ENCODE measurements at regions not wholly inside any gene's neighbourhood (a gene's known extent, or its start where the extent isn't known, plus 50 kb on each side); places are given as distances from the start of the nearest gene placed in this dataset.

DNA sequence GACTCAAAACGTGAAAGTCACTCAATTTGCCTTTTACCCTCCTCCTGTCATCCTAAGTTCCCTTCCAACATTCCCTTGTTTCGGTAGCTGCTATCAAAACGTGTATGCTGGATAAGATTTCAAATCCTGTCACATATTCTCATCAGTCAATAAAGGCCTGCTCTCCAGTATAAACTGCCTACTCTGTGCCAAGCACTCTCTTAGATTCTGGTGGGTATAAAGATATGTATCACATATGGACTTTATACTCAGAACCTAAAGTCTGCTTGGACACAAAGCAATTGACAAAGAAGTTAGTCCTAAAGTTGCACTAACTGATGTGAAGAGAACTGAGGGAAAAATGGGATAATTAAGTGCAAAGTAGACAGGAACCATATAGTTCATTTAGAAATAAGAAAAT, 476.6 kb upstream of the MARCKS start:
- DNase-seq (ENCODE audit: low read depth, low spot score) (no peak), FAIRE-seq (no peak)
- POLR2A ChIA-PET = no interaction called here
- Histone ChIP-seq H3K4me3 (replicated peaks in 1 of 3; ENCODE audit: insufficient read depth in 1 of 3, low read depth in 1 of 3, low read length in 3 of 3) (no peak overlapping the region), H3K4me1 (ENCODE audit: control insufficient read depth, extremely low read depth, insufficient read depth, low read length) (peaks cover 25% of the 10 kb centered on the region), H2AFZ (ENCODE audit: low read depth, low read length) (no peak overlapping the region), H3K9me3 (replicated peaks; ENCODE audit: control insufficient read depth, insufficient read depth, low read length) (no peaks in the 10 kb centered on the region), H3K79me2 (ENCODE audit: control insufficient read depth, insufficient read depth, low read length) (no peaks in the 10 kb centered on the region), H3K36me3 (ENCODE audit: control insufficient read depth in 2 of 2, extremely low read depth in 1 of 2, insufficient read depth in 2 of 2, low read length in 2 of 2) (no peaks in the 10 kb centered on the region), H3K27me3 (ENCODE audit: control insufficient read depth in 2 of 2, insufficient read depth in 2 of 2, low read length in 2 of 2) (no peaks in the 10 kb centered on the region), H3K9me1 (replicated peaks; ENCODE audit: control insufficient read depth, extremely low read depth, insufficient read depth, low read length) (no peaks in the 10 kb centered on the region), H3K4me2 (ENCODE audit: insufficient read depth, low read length) (no peak overlapping the region), H3K9ac (replicated peaks; ENCODE audit: extremely low read depth, insufficient read depth, low read length) (no peak overlapping the region), H3K27ac (ENCODE audit: insufficient read depth, low read depth, low read length) (no peak overlapping the region), H4K20me1 (replicated peaks; ENCODE audit: control insufficient read depth, extremely low read depth, insufficient read depth, low read length) (no peaks in the 10 kb centered on the region)
- TF ChIP-seq POLR2AphosphoS5 (IDR thresholded peaks at IDR 0.05; ENCODE audit: insufficient read depth, low read depth, low read length) (no peak), GATA2 (IDR thresholded peaks at IDR 0.05; ENCODE audit: insufficient read depth, insufficient read length, low read depth, low read length) (no peak)
- TF ChIP-seq, protein P1, sequence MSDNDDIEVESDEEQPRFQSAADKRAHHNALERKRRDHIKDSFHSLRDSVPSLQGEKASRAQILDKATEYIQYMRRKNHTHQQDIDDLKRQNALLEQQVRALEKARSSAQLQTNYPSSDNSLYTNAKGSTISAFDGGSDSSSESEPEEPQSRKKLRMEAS (IDR thresholded peaks at IDR 0.05; ENCODE audit: insufficient read depth, insufficient read length) = no peak
- CTCF ChIA-PET = no interaction called here
- BruUV-seq (replicated peaks) = no TSS peak
- dilution Hi-C loops (cut with MboI; ENCODE audit: extremely low pct_ligation_motif_present, low sequenced_read_pairs) (no loop called here), intact Hi-C loops (cut with micrococcal nuclease) (no loop called here)

DNA sequence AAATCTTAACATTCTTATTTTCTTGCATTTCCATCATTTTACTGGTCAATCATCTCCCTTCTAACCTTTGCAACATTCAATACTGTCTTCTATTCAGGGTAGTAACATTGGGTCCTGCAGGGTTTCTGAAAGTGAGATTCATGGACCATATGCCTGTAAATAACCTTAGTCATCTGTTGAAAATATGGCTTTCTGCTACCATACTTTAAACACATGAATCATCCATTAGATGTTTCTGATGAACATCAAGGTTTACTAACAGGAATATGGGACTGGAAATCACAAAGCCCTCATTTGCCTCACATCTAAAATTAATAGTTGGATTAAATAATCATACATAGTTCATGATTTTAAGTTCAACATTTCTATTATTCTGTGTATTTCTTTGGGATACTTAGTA, 475.9 kb upstream of the MARCKS start:
- no peak overlapping the region for H3K27ac ChIP-seq (ENCODE audit: insufficient read depth, low read depth, low read length)
- H3K9me1 ChIP-seq (replicated peaks; ENCODE audit: control insufficient read depth, extremely low read depth, insufficient read depth, low read length) = no peaks in the 10 kb centered on the region
- dilution Hi-C loops (cut with MboI; ENCODE audit: extremely low pct_ligation_motif_present, low sequenced_read_pairs) (no loop called here), intact Hi-C loops (cut with micrococcal nuclease) (no loop called here)
- no peak overlapping the region for H3K4me3 ChIP-seq (replicated peaks in 1 of 3; ENCODE audit: insufficient read depth in 1 of 3, low read depth in 1 of 3, low read length in 3 of 3)
- no peaks in the 10 kb centered on the region for H3K27me3 ChIP-seq (ENCODE audit: control insufficient read depth in 2 of 2, insufficient read depth in 2 of 2, low read length in 2 of 2)
- H3K9ac ChIP-seq (replicated peaks; ENCODE audit: extremely low read depth, insufficient read depth, low read length) = no peak overlapping the region
- no peaks in the 10 kb centered on the region for H3K9me3 ChIP-seq (replicated peaks; ENCODE audit: control insufficient read depth, insufficient read depth, low read length)
- H3K36me3 ChIP-seq (ENCODE audit: control insufficient read depth in 2 of 2, extremely low read depth in 1 of 2, insufficient read depth in 2 of 2, low read length in 2 of 2) = no peaks in the 10 kb centered on the region
- no peak overlapping the region for H3K4me2 ChIP-seq (ENCODE audit: insufficient read depth, low read length)
- H3K79me2 ChIP-seq (ENCODE audit: control insufficient read depth, insufficient read depth, low read length) = no peaks in the 10 kb centered on the region
- no peak for FAIRE-seq
- no TSS peak for BruUV-seq (replicated peaks)
- TF ChIP-seq EZH2 (IDR thresholded peaks at IDR 0.05; ENCODE audit: borderline replicate concordance, low read depth, low read length, severe bottlenecking) (no peak), POLR2A (IDR thresholded peaks at IDR 0.05; ENCODE audit: low read depth, low read length) (no peak), FOS (IDR thresholded peaks at IDR 0.05; ENCODE audit: borderline replicate concordance, insufficient read depth, low read length) (no peak), MYC (IDR thresholded peaks at IDR 0.05; ENCODE audit: low read depth, low read length) (no peak), JUN (IDR thresholded peaks at IDR 0.05; ENCODE audit: borderline replicate concordance, insufficient read depth, insufficient read length, low read depth) (no peak), GATA2 (IDR thresholded peaks at IDR 0.05; ENCODE audit: insufficient read depth, insufficient read length, low read depth, low read length) (no peak), POLR2AphosphoS5 (IDR thresholded peaks at IDR 0.05; ENCODE audit: insufficient read depth, low read depth, low read length) (no peak)
- TF ChIP-seq, protein P1 (IDR thresholded peaks at IDR 0.05; ENCODE audit: insufficient read depth, insufficient read length) = no peak
- TF ChIP-seq, protein P2, sequence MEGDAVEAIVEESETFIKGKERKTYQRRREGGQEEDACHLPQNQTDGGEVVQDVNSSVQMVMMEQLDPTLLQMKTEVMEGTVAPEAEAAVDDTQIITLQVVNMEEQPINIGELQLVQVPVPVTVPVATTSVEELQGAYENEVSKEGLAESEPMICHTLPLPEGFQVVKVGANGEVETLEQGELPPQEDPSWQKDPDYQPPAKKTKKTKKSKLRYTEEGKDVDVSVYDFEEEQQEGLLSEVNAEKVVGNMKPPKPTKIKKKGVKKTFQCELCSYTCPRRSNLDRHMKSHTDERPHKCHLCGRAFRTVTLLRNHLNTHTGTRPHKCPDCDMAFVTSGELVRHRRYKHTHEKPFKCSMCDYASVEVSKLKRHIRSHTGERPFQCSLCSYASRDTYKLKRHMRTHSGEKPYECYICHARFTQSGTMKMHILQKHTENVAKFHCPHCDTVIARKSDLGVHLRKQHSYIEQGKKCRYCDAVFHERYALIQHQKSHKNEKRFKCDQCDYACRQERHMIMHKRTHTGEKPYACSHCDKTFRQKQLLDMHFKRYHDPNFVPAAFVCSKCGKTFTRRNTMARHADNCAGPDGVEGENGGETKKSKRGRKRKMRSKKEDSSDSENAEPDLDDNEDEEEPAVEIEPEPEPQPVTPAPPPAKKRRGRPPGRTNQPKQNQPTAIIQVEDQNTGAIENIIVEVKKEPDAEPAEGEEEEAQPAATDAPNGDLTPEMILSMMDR (IDR thresholded peaks at IDR 0.05; ENCODE audit: extremely low read depth in 1 of 2, insufficient read depth in 1 of 2, low read depth in 1 of 2, low read length in 2 of 2) = no peak
- H3K4me1 ChIP-seq (ENCODE audit: control insufficient read depth, extremely low read depth, insufficient read depth, low read length) = peaks cover 18% of the 10 kb centered on the region
- ChIA-PET POLR2A (no interaction called here), CTCF (no interaction called here)
- no peak overlapping the region for H2AFZ ChIP-seq (ENCODE audit: low read depth, low read length)
- no peak for DNase-seq (ENCODE audit: low read depth, low spot score)
- H4K20me1 ChIP-seq (replicated peaks; ENCODE audit: control insufficient read depth, extremely low read depth, insufficient read depth, low read length) = no peaks in the 10 kb centered on the region

All from endothelial cell of umbilical vein (primary cell).